ENCODE measurements at regions not wholly inside any gene's neighbourhood (a gene's known extent, or its start where the extent isn't known, plus 50 kb on each side); places are given as distances from the start of the nearest gene placed in this dataset.

DNA sequence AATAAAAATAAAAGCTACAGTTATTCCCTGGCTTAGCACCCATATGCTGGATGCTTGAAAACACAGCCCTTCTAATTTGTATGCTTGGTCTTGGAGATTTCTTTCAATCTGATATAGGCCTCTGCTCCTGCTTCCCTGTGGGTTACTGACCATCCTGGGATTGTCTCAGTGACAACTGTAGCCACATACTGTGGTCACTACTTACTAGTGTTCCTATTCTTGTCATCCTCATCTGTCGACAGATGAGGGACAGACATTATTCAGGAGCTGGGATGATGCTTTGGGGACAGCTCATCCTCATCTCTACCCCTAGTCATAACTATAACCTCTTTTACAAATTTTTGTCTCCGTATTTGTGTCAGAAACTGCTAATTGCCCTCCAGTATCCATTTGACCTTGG lies 388.9 kb upstream of the MAP3K7 start:
- TF ChIP-seq GABPA (IDR thresholded peaks at IDR 0.05 in 1 of 2, conservative IDR thresholded peaks at IDR 0.05 in 1 of 2) (no peak), HNF4G (IDR thresholded peaks at IDR 0.05) (no peak), SP1 (IDR thresholded peaks at IDR 0.05) (no peak), YY1 (IDR thresholded peaks at IDR 0.05) (no peak), RXRA (IDR thresholded peaks at IDR 0.05) (no peak)
- TF ChIP-seq, protein P1, sequence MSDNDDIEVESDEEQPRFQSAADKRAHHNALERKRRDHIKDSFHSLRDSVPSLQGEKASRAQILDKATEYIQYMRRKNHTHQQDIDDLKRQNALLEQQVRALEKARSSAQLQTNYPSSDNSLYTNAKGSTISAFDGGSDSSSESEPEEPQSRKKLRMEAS (IDR thresholded peaks at IDR 0.05): no peak
- TF ChIP-seq, protein P2, sequence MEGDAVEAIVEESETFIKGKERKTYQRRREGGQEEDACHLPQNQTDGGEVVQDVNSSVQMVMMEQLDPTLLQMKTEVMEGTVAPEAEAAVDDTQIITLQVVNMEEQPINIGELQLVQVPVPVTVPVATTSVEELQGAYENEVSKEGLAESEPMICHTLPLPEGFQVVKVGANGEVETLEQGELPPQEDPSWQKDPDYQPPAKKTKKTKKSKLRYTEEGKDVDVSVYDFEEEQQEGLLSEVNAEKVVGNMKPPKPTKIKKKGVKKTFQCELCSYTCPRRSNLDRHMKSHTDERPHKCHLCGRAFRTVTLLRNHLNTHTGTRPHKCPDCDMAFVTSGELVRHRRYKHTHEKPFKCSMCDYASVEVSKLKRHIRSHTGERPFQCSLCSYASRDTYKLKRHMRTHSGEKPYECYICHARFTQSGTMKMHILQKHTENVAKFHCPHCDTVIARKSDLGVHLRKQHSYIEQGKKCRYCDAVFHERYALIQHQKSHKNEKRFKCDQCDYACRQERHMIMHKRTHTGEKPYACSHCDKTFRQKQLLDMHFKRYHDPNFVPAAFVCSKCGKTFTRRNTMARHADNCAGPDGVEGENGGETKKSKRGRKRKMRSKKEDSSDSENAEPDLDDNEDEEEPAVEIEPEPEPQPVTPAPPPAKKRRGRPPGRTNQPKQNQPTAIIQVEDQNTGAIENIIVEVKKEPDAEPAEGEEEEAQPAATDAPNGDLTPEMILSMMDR (IDR thresholded peaks at IDR 0.05; ENCODE audit: low read depth, low read length, missing input control): no peak
- Histone ChIP-seq H3K4me3 (ENCODE audit: low read depth in 1 of 3, low read length in 3 of 3) (no peak overlapping the region), H3K36me3 (ENCODE audit: control insufficient read depth in 4 of 4, insufficient read depth in 3 of 4, low read depth in 1 of 4, low read length in 3 of 4) (no peaks in the 10 kb centered on the region), H3K9ac (ENCODE audit: low read depth in 1 of 2, low read length in 2 of 2) (no peak overlapping the region), H3K9me3 (ENCODE audit: control insufficient read depth in 4 of 4, low read length in 3 of 4) (no peaks in the 10 kb centered on the region), H3K27me3 (ENCODE audit: control insufficient read depth in 4 of 4, insufficient read depth in 4 of 4, low read length in 3 of 4) (no peaks in the 10 kb centered on the region), H3K4me1 (ENCODE audit: control insufficient read depth in 4 of 4, insufficient read depth in 4 of 4, low read length in 3 of 4) (no peaks in the 10 kb centered on the region), H3K27ac (ENCODE audit: low read depth in 1 of 2, low read length in 2 of 2) (no peak overlapping the region)
- 65% methylated on average over 2 of the region's 2 CpGs for WGBS
- no peak for DNase-seq (ENCODE audit: low spot score)

DNA sequence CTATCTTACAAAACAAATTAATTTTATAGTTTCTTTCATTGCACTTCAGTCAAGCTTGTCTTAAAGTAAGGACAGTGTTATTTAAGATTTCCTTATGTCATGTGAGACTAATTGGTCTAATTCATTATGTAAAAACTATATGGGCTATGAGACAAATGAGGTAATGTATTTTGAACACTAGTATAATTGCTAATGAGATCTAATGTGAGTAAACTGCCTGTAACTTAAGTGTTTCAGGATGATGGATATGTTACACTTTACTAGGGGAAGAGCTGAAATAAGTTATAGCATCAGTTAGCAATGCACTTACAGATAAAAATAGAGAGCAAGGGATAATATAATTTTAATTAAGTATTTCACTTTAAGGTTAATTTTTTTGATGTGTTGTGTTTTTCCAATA lies 386.3 kb upstream of the MAP3K7 start:
- no peak overlapping the region for H3K4me3 ChIP-seq (ENCODE audit: low read depth in 1 of 3, low read length in 3 of 3)
- no peaks in the 10 kb centered on the region for H3K9me3 ChIP-seq (ENCODE audit: control insufficient read depth in 4 of 4, low read length in 3 of 4)
- no peak overlapping the region for H3K27ac ChIP-seq (ENCODE audit: low read depth in 1 of 2, low read length in 2 of 2)
- H3K9ac ChIP-seq (ENCODE audit: low read depth in 1 of 2, low read length in 2 of 2): no peak overlapping the region
- H3K36me3 ChIP-seq (ENCODE audit: control insufficient read depth in 4 of 4, insufficient read depth in 3 of 4, low read depth in 1 of 4, low read length in 3 of 4): no peaks in the 10 kb centered on the region
- H3K27me3 ChIP-seq (ENCODE audit: control insufficient read depth in 4 of 4, insufficient read depth in 4 of 4, low read length in 3 of 4): no peaks in the 10 kb centered on the region
- DNase-seq (ENCODE audit: low spot score): no peak
- no peaks in the 10 kb centered on the region for H3K4me1 ChIP-seq (ENCODE audit: control insufficient read depth in 4 of 4, insufficient read depth in 4 of 4, low read length in 3 of 4)
- TF ChIP-seq RAD21 (IDR thresholded peaks at IDR 0.05): no peak
- TF ChIP-seq EGR1 (IDR thresholded peaks at IDR 0.05; ENCODE audit: low read depth in 2 of 2): no peak

DNA sequence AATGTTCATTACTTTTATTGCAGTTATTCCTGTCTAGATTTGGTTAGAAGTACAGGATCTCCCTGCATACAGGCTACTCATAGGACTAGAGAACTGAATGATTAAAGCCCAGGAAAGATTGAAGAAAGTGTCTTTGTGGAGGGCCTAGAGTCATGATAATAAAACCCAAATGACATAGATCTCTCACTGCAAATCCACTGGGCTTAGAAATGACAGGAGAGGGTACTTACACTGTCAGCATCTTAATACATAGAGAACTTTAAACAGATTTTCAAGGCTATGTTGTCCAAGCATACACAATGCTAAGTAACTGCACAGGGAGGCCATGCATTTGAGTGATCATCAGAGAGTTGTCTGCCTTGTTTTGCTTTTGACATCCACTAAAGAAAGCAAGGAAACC lies 383.8 kb upstream of the MAP3K7 start:
- DNase-seq (ENCODE audit: low spot score): no peak
- no peaks in the 10 kb centered on the region for H3K4me1 ChIP-seq (ENCODE audit: control insufficient read depth in 4 of 4, insufficient read depth in 4 of 4, low read length in 3 of 4)
- H3K36me3 ChIP-seq (ENCODE audit: control insufficient read depth in 4 of 4, insufficient read depth in 3 of 4, low read depth in 1 of 4, low read length in 3 of 4): no peaks in the 10 kb centered on the region
- H3K9ac ChIP-seq (ENCODE audit: low read depth in 1 of 2, low read length in 2 of 2): no peak overlapping the region
- no peaks in the 10 kb centered on the region for H3K9me3 ChIP-seq (ENCODE audit: control insufficient read depth in 4 of 4, low read length in 3 of 4)
- no peak overlapping the region for H3K4me3 ChIP-seq (ENCODE audit: low read depth in 1 of 3, low read length in 3 of 3)
- no peak overlapping the region for H3K27ac ChIP-seq (ENCODE audit: low read depth in 1 of 2, low read length in 2 of 2)
- TF ChIP-seq JUND (IDR thresholded peaks at IDR 0.05): no peak
- no peak for TF ChIP-seq HNF4G (IDR thresholded peaks at IDR 0.05)
- TF ChIP-seq, protein P2 (IDR thresholded peaks at IDR 0.05; ENCODE audit: low read depth, low read length, missing input control): no peak
- TF ChIP-seq FOXA2 (IDR thresholded peaks at IDR 0.05): no peak
- no peak for TF ChIP-seq FOXA1 (IDR thresholded peaks at IDR 0.05)
- TF ChIP-seq, protein P3, sequence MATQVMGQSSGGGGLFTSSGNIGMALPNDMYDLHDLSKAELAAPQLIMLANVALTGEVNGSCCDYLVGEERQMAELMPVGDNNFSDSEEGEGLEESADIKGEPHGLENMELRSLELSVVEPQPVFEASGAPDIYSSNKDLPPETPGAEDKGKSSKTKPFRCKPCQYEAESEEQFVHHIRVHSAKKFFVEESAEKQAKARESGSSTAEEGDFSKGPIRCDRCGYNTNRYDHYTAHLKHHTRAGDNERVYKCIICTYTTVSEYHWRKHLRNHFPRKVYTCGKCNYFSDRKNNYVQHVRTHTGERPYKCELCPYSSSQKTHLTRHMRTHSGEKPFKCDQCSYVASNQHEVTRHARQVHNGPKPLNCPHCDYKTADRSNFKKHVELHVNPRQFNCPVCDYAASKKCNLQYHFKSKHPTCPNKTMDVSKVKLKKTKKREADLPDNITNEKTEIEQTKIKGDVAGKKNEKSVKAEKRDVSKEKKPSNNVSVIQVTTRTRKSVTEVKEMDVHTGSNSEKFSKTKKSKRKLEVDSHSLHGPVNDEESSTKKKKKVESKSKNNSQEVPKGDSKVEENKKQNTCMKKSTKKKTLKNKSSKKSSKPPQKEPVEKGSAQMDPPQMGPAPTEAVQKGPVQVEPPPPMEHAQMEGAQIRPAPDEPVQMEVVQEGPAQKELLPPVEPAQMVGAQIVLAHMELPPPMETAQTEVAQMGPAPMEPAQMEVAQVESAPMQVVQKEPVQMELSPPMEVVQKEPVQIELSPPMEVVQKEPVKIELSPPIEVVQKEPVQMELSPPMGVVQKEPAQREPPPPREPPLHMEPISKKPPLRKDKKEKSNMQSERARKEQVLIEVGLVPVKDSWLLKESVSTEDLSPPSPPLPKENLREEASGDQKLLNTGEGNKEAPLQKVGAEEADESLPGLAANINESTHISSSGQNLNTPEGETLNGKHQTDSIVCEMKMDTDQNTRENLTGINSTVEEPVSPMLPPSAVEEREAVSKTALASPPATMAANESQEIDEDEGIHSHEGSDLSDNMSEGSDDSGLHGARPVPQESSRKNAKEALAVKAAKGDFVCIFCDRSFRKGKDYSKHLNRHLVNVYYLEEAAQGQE (IDR thresholded peaks at IDR 0.05): no peak
- no peak for TF ChIP-seq RXRA (IDR thresholded peaks at IDR 0.05)
- TF ChIP-seq, protein P4, sequence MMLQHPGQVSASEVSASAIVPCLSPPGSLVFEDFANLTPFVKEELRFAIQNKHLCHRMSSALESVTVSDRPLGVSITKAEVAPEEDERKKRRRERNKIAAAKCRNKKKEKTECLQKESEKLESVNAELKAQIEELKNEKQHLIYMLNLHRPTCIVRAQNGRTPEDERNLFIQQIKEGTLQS (IDR thresholded peaks at IDR 0.05): no peak
- TF ChIP-seq, protein P5, sequence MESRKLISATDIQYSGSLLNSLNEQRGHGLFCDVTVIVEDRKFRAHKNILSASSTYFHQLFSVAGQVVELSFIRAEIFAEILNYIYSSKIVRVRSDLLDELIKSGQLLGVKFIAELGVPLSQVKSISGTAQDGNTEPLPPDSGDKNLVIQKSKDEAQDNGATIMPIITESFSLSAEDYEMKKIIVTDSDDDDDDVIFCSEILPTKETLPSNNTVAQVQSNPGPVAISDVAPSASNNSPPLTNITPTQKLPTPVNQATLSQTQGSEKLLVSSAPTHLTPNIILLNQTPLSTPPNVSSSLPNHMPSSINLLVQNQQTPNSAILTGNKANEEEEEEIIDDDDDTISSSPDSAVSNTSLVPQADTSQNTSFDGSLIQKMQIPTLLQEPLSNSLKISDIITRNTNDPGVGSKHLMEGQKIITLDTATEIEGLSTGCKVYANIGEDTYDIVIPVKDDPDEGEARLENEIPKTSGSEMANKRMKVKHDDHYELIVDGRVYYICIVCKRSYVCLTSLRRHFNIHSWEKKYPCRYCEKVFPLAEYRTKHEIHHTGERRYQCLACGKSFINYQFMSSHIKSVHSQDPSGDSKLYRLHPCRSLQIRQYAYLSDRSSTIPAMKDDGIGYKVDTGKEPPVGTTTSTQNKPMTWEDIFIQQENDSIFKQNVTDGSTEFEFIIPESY (IDR thresholded peaks at IDR 0.05): no peak
- TF ChIP-seq SP1 (IDR thresholded peaks at IDR 0.05): no peak
- TF ChIP-seq YY1 (IDR thresholded peaks at IDR 0.05): no peak
- TF ChIP-seq TAF1 (conservative IDR thresholded peaks at IDR 0.05): no peak
- TF ChIP-seq, protein P1 (IDR thresholded peaks at IDR 0.05): no peak
- TF ChIP-seq EGR1 (IDR thresholded peaks at IDR 0.05; ENCODE audit: low read depth in 2 of 2): no peak
- no peak for TF ChIP-seq NR2F2 (IDR thresholded peaks at IDR 0.05)
- no peak for TF ChIP-seq HNF4A (conservative IDR thresholded peaks at IDR 0.05)
- no peak for TF ChIP-seq GABPA (IDR thresholded peaks at IDR 0.05 in 1 of 2, conservative IDR thresholded peaks at IDR 0.05 in 1 of 2)
- TF ChIP-seq RAD21 (IDR thresholded peaks at IDR 0.05): no peak
- H3K27me3 ChIP-seq (ENCODE audit: control insufficient read depth in 4 of 4, insufficient read depth in 4 of 4, low read length in 3 of 4): no peaks in the 10 kb centered on the region

All from liver (tissue), 8 donors.